CD4-positive, alpha-beta T cell (primary cell): ENCODE measurements at regions not wholly inside any gene's neighbourhood (a gene's known extent, or its start where the extent isn't known, plus 50 kb on each side); places are given as distances from the start of the nearest gene placed in this dataset.

Experiments used
- ATAC-seq: fragments of 200-7000 bp; cut with Tn5 transposase; one replicate; pipeline ENCODE4 v1.10.0; 2022; ENCODE audit warnings: mild to moderate bottlenecking; ENCODE audit not compliant: poor library complexity
- CTCF ChIA-PET: fragments of 350-600 bp; sonication (Branson Sonifier 250); formaldehyde crosslinking; loops from one replicate; lab custom pipeline; 2021; ENCODE audit warnings: antibody characterized with exemption, inconsistent platforms; lab: Charles Lee
- POLR2A ChIA-PET: fragments of 350-600 bp; sonication (Branson Sonifier 250); formaldehyde crosslinking; loops from one replicate; lab custom pipeline; 2021; ENCODE audit warnings: antibody characterized with exemption, inconsistent platforms; lab: Charles Lee
- DNase-seq, 14 experiments: peaks; one replicate each; pipeline ENCODE4 v3.0.0-alpha.2; 2013 to 2020; ENCODE audit warnings: mixed read lengths in 2 of 14
- H3K27ac ChIP-seq, 2 donors: one replicate each; pipeline versions ENCODE4 v1.5.1 to v1.7.0; 2013; ENCODE audit warnings: low read length in 2 of 2, low read depth in 1 of 2, mild to moderate bottlenecking in 1 of 2
- H3K27me3 ChIP-seq, 2 experiments: 1 replicate in 1 of 2; 2 replicates in 1 of 2; pipeline versions ENCODE4 v1.6.1 to v1.7.0; 2013; ENCODE audit warnings: low read length in 2 of 2, control low read depth in 1 of 2, mild to moderate bottlenecking in 1 of 2, moderate library complexity in 1 of 2; ENCODE audit not compliant: insufficient read depth in 2 of 2, control insufficient read depth in 1 of 2
- H3K36me3 ChIP-seq: one replicate; pipeline ENCODE4 v1.6.1; 2013; ENCODE audit warnings: low read length, control low read depth; ENCODE audit not compliant: insufficient read depth
- H3K4me1 ChIP-seq: one replicate; pipeline ENCODE4 v1.6.1; 2013; ENCODE audit warnings: low read length, control low read depth; ENCODE audit not compliant: insufficient read depth
- H3K4me3 ChIP-seq: one replicate; pipeline ENCODE4 v1.5.1; 2013; ENCODE audit warnings: mild to moderate bottlenecking, low read length, moderate library complexity
- H3K9me3 ChIP-seq, 2 experiments: 1 replicate in 1 of 2; 2 replicates in 1 of 2; pipeline versions ENCODE4 v1.6.1 to v1.7.0; 2013; ENCODE audit warnings: low read length in 2 of 2, mild to moderate bottlenecking in 2 of 2, control low read depth in 1 of 2, moderate library complexity in 1 of 2; ENCODE audit not compliant: control insufficient read depth in 1 of 2, insufficient read depth in 1 of 2
- H3K27ac Mint-ChIP-seq: one replicate; pipeline ENCODE4 v1.8.0; 2020; ENCODE audit warnings: mixed read lengths
- H3K27me3 Mint-ChIP-seq: one replicate; pipeline ENCODE4 v1.8.0; 2021; ENCODE audit warnings: mixed read lengths
- H3K36me3 Mint-ChIP-seq: one replicate; pipeline ENCODE4 v1.8.0; 2021; ENCODE audit warnings: low read depth, mixed read lengths
- H3K4me1 Mint-ChIP-seq: one replicate; pipeline ENCODE4 v1.8.0; 2021; ENCODE audit warnings: low read depth, mixed read lengths
- H3K4me3 Mint-ChIP-seq: one replicate; pipeline ENCODE4 v1.8.0; 2020; ENCODE audit warnings: mild to moderate bottlenecking, mixed read lengths
- H3K9me3 Mint-ChIP-seq: one replicate; pipeline ENCODE4 v1.8.0; 2020; ENCODE audit warnings: mixed read lengths
- CTCF ChIP-seq: fragments of 200-600 bp; IDR thresholded peaks from one replicate; pipeline ENCODE4 v1.8.0; 2022; ENCODE audit warnings: antibody characterized with exemption, mild to moderate bottlenecking
- intact Hi-C, 2 experiments: fragments of 100-400 bp; cut with DNase I in 1 of 2; cut with micrococcal nuclease in 1 of 2; formaldehyde crosslinking; loops; one replicate each; pipeline versions ENCODE4 v1.15.1 to v1.9.0; 2023 to 2025; cut with DNase I, micrococcal nuclease

- no peaks in the 10 kb centered on the region for H3K4me1 Mint-ChIP-seq
- Histone ChIP-seq H3K27ac (no peak overlapping the region), H3K4me1 (no peaks in the 10 kb centered on the region), H3K27me3 (no peaks in the 10 kb centered on the region), H3K36me3 (no peaks in the 10 kb centered on the region), H3K9me3 (peaks cover 0 to 3% of the 10 kb centered on the region in 2 experiments), H3K4me3 (no peak overlapping the region)
- no peak for TF ChIP-seq CTCF
- intact Hi-C loops: no loop called here
- no peak overlapping the region for H3K27ac Mint-ChIP-seq
- no peak overlapping the region for H3K4me3 Mint-ChIP-seq
- ChIA-PET CTCF (no interaction called here), POLR2A (no interaction called here)
- H3K36me3 Mint-ChIP-seq: no peaks in the 10 kb centered on the region
- no peak for ATAC-seq
- DNase-seq: no peak
- H3K9me3 Mint-ChIP-seq: no peaks in the 10 kb centered on the region
- H3K27me3 Mint-ChIP-seq: no peaks in the 10 kb centered on the region
Measured at GRCh38 chrX:10327651-10328050, 170.9 kb downstream of the CLCN4 start.

GRCh38 chrX:10329984-10330383, 173.2 kb downstream of the CLCN4 start:
- CTCF ChIA-PET: no interaction called here
- Histone ChIP-seq H3K9me3 (peaks cover 0 to 3% of the 10 kb centered on the region in 2 experiments), H3K36me3 (no peaks in the 10 kb centered on the region), H3K27ac (no peak overlapping the region), H3K4me1 (no peaks in the 10 kb centered on the region), H3K27me3 (no peaks in the 10 kb centered on the region), H3K4me3 (no peak overlapping the region)
- Mint-ChIP-seq H3K4me1 (no peaks in the 10 kb centered on the region), H3K27me3 (no peaks in the 10 kb centered on the region), H3K36me3 (no peaks in the 10 kb centered on the region), H3K4me3 (no peak overlapping the region), H3K9me3 (no peaks in the 10 kb centered on the region), H3K27ac (no peak overlapping the region)
- intact Hi-C loops: no loop called here
- POLR2A ChIA-PET: no interaction called here
- TF ChIP-seq CTCF: no peak
- DNase-seq: no peak
- no peak for ATAC-seq

- H3K4me1 Mint-ChIP-seq: no peaks in the 10 kb centered on the region
- intact Hi-C loops: no loop called here
- Histone ChIP-seq H3K36me3 (no peaks in the 10 kb centered on the region), H3K27me3 (no peaks in the 10 kb centered on the region), H3K27ac (no peak overlapping the region), H3K4me1 (no peaks in the 10 kb centered on the region), H3K4me3 (no peak overlapping the region), H3K9me3 (no peaks in the 10 kb centered on the region)
- H3K9me3 Mint-ChIP-seq: peaks cover 3% of the 10 kb centered on the region
- DNase-seq (no peak), ATAC-seq (no peak)
- no peak overlapping the region for H3K27ac Mint-ChIP-seq
- H3K4me3 Mint-ChIP-seq: no peak overlapping the region
- ChIA-PET POLR2A (no interaction called here), CTCF (no interaction called here)
- no peak for TF ChIP-seq CTCF
- no peaks in the 10 kb centered on the region for H3K27me3 Mint-ChIP-seq
- H3K36me3 Mint-ChIP-seq: no peaks in the 10 kb centered on the region
Measured at GRCh38 chrX:10341309-10341708, 184.5 kb downstream of the CLCN4 start.
